NB4 (cell line): ENCODE measurements at regions not wholly inside any gene's neighbourhood (a gene's known extent, or its start where the extent isn't known, plus 50 kb on each side); places are given as distances from the start of the nearest gene placed in this dataset.

Experiments used
- DNase-seq: peaks from one replicate; pipeline ENCODE4 v3.0.0; 2010; ENCODE audit warnings: low read depth
- H3K4me3 ChIP-seq: one replicate; pipeline ENCODE4 v1.5.1; 2011; ENCODE audit warnings: mild to moderate bottlenecking, low read depth, low read length, moderate library complexity
- MYC ChIP-seq: IDR thresholded peaks from 2 replicates; pipeline ENCODE4 v1.6.1; 2011; ENCODE audit warnings: low read depth, low read length
- POLR2A ChIP-seq: IDR thresholded peaks from 2 replicates; pipeline ENCODE4 v1.6.1; 2011; ENCODE audit warnings: mild to moderate bottlenecking; ENCODE audit not compliant: insufficient read length; ENCODE audit errors: extremely low read depth
- TF ChIP-seq, protein P1 (sequence below): IDR thresholded peaks from one replicate; pipeline ENCODE4 v1.5.1; 2012; ENCODE audit warnings: low read depth, low read length
- TF ChIP-seq, protein P2 (sequence below): IDR thresholded peaks from 2 replicates; pipeline ENCODE4 v1.6.1; 2011; ENCODE audit warnings: low read depth, low read length

DNA sequence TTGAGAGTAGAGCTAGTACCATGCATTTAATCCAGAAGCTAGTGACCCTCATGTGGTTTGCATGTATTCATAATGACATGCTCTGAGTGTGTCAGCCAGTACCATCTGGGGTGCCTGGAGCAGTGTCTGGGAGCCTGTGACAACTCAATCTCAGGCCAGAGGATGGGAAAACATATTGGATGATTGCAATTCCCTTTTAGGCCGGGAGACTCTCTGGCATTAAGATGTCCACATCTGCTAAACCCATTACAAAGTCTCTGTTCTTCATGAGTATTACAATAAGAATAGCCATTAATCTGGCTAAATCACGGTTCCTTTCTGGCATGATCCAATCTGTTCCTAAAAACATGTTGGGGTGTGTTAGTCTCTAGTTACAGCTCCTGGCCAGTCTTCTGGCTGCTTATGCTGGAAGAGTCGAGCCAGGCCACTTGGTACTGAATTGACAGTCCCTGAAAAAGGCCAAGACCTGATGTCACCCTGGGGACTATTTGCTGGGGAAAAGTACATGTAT, 475.7 kb downstream of the ENC1 start:
- no peak for DNase-seq
- no peak overlapping the region for H3K4me3 ChIP-seq
- TF ChIP-seq POLR2A (no peak), MYC (no peak)
- TF ChIP-seq, protein P1, sequence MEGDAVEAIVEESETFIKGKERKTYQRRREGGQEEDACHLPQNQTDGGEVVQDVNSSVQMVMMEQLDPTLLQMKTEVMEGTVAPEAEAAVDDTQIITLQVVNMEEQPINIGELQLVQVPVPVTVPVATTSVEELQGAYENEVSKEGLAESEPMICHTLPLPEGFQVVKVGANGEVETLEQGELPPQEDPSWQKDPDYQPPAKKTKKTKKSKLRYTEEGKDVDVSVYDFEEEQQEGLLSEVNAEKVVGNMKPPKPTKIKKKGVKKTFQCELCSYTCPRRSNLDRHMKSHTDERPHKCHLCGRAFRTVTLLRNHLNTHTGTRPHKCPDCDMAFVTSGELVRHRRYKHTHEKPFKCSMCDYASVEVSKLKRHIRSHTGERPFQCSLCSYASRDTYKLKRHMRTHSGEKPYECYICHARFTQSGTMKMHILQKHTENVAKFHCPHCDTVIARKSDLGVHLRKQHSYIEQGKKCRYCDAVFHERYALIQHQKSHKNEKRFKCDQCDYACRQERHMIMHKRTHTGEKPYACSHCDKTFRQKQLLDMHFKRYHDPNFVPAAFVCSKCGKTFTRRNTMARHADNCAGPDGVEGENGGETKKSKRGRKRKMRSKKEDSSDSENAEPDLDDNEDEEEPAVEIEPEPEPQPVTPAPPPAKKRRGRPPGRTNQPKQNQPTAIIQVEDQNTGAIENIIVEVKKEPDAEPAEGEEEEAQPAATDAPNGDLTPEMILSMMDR, result no peak
- TF ChIP-seq, protein P2, sequence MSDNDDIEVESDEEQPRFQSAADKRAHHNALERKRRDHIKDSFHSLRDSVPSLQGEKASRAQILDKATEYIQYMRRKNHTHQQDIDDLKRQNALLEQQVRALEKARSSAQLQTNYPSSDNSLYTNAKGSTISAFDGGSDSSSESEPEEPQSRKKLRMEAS, result no peak

DNA sequence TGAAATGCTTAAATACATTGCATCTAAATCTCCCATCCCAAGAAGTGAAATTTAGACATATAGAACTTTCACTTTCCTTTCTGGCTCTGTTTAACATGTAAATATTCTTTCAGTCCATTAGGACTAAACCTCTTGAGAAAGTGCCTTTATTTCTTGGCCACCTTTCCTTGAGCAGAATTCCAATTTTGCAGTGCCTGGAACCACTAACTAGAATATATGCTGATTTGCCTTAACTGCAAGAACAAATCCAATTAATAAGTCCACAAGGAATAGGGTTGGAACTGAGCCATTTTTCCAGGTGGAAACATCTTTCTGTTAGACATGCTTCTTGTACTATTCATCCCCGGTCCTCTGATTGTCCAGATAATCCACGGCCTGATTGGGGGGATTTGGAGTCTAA, 478.0 kb downstream of the ENC1 start:
- no peak for DNase-seq
- TF ChIP-seq POLR2A, result no peak
- TF ChIP-seq MYC, result no peak
- no peak overlapping the region for H3K4me3 ChIP-seq

DNA sequence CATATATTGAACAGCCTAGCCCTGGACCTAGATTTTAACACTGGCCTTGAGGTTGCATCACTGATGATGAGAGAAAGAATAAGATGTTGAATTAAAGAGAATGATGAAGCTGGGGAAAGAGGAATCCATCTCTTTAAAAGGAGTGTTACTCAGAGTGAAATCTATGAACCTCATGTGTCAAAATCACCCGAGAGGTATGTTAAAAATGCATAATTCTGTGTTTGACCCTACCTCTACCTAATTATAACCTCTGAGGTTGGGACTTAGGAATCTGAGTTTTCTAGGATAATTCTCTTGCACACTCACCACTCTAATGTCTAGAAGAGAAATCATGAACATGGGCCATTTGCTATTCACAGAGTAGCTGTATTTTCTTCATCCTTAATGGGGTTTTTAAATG, 479.4 kb downstream of the ENC1 start:
- no peak for DNase-seq
- no peak overlapping the region for H3K4me3 ChIP-seq
- TF ChIP-seq, protein P2, result no peak
- TF ChIP-seq, protein P1, result no peak
- TF ChIP-seq MYC, result no peak
- no peak for TF ChIP-seq POLR2A

DNA sequence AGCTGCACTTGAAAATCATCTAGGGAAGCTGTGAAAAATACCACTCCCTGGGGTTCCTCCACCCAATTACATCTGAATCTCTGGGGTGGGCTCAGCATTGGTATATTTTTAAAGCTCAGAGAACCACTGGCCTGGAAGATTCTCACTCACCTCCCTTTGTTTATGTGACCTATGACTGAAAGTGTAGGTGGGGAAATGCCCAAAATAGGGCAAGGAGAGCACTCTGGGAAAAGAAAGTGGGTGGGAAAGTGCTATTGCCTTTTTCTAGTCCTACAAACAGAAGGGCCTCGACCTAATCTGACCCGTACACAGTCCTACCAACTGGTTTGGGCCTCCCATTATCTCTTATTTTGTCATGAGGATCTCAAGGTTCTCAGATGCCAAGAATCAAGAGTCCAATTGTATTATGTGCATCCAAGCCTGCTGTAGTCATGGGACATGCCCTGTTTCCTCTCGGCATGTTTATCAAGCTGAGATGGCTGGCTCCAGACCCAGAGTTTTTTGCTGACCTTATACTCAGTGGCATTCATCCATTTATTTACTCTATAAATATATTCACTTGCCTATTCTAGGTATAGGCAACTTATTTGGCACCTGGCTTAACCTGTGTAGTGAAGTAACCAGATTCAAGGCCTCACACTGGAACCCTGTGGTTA, 483.7 kb downstream of the ENC1 start:
- no peak for DNase-seq
- TF ChIP-seq MYC (no peak), POLR2A (no peak)
- TF ChIP-seq, protein P2, result no peak
- TF ChIP-seq, protein P1, result no peak
- H3K4me3 ChIP-seq, result no peak overlapping the region

DNA sequence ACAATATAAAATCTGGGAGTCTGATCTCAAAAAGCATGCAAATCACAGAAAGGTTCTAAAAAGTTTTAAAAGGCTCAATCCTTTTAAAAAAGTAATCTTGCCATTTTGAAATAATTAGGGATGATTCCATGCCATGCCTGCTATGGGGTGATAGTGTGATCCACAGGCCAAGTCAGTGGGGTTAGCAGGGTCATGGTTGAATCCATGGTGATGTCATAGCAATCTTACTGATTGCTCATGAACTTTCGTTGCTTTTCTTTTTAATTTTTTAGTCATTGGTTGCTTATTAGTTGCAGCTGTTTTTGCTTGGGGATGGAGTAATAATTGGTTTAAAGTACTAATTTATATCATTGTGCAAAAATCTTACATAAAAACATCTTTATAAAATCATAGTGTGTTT, 485.0 kb downstream of the ENC1 start:
- no peak overlapping the region for H3K4me3 ChIP-seq
- TF ChIP-seq MYC (no peak), POLR2A (no peak)
- TF ChIP-seq, protein P1, result no peak
- TF ChIP-seq, protein P2, result no peak
- no peak for DNase-seq

DNA sequence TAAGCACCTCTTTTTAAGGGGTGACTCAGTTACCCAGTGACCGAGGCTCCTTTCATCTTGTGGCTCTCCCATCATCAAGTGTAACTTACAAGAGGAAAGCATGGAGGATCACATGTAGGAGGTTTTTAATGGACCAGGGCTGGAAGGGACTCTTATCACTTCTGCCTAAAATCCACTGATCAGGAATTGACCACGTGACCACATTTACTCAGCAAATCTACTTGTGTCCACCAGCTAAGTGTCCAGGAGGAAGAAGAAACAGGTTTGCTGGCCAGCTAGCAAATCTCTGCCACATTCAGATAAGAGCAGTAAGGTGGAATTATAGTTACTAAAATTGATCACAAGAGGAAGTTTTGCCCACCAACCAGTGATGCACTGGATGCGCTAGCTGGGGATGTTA, 486.0 kb downstream of the ENC1 start:
- no peak overlapping the region for H3K4me3 ChIP-seq
- DNase-seq, result no peak
- TF ChIP-seq, protein P1, result no peak
- no peak for TF ChIP-seq MYC
- TF ChIP-seq POLR2A, result no peak
- TF ChIP-seq, protein P2, result no peak
